ENCODE measurements at regions not wholly inside any gene's neighbourhood (a gene's known extent, or its start where the extent isn't known, plus 50 kb on each side); places are given as distances from the start of the nearest gene placed in this dataset.
"Not testable (repeated sequence)": the region's sequence is repeated elsewhere in the genome, so short reads cannot be mapped to it uniquely, and the experiment has no call there.

- not testable (repeated sequence) for H3K36me3 ChIP-seq (ENCODE audit: low read depth, missing control alignments)
Observed at GRCh38 chr17:45554479-45554878, 64.0 kb upstream of the PLEKHM1 start.

GRCh38 chr17:45558821-45559220, 68.3 kb upstream of the PLEKHM1 start:
- H3K4me3 ChIP-seq; H3K36me3 ChIP-seq (ENCODE audit: low read depth, missing control alignments): not testable (repeated sequence)
- WGBS, 2 donors, result no CpG with 5 or more reads among the region's 1 CpG

More at GRCh38 chr17:45554479-45554878, 64.0 kb upstream of the PLEKHM1 start:
- WGBS, 2 donors, result no CpG with 5 or more reads among the region's 1 CpG
- H3K27ac ChIP-seq; H3K27me3 ChIP-seq; intact Hi-C loops (cut with DNase I; ENCODE audit: low total_unique reads); DNase-seq; H3K9me3 ChIP-seq; H3K4me3 ChIP-seq; H3K4me1 ChIP-seq: not testable (repeated sequence)

GRCh38 chr17:45562868-45563267, 72.3 kb upstream of the PLEKHM1 start:
- H3K36me3 ChIP-seq (ENCODE audit: low read depth, missing control alignments); DNase-seq; H3K4me3 ChIP-seq; intact Hi-C loops (cut with DNase I; ENCODE audit: low total_unique reads); H3K27ac ChIP-seq; H3K9me3 ChIP-seq; H3K27me3 ChIP-seq; H3K4me1 ChIP-seq: not testable (repeated sequence)
- 87 to 92% methylated on average over 4 of the region's 4 CpGs for WGBS, 2 donors

More at GRCh38 chr17:45558821-45559220, 68.3 kb upstream of the PLEKHM1 start:
- intact Hi-C loops (cut with DNase I; ENCODE audit: low total_unique reads); H3K27me3 ChIP-seq; H3K27ac ChIP-seq; H3K4me1 ChIP-seq; DNase-seq; H3K9me3 ChIP-seq: not testable (repeated sequence)

DNA sequence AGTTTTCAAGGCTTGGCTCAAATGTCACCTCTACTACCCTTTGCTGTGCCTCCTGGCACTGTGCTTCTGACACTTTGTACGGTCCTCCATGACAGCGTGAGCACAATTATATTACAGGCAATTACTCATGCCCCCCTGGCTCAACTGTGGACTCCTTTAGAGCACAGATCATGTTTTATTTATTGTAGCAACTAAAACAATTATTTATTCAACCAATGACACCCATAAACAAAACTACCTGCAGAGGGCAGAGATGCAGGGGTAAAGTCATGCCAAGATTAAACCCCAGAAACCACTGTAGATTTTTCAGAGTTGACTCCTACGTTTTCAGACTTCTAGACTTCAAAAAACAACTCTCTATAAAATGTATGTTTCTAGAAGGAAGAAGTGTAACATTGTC, 72.8 kb upstream of the PLEKHM1 start:
- DNase-seq; H3K9me3 ChIP-seq; intact Hi-C loops (cut with DNase I; ENCODE audit: low total_unique reads); H3K27ac ChIP-seq; H3K4me1 ChIP-seq; H3K27me3 ChIP-seq; H3K36me3 ChIP-seq (ENCODE audit: low read depth, missing control alignments); H3K4me3 ChIP-seq: not testable (repeated sequence)
- WGBS, 2 donors, result 94 to 96% methylated on average over 3 of the region's 3 CpGs

DNA sequence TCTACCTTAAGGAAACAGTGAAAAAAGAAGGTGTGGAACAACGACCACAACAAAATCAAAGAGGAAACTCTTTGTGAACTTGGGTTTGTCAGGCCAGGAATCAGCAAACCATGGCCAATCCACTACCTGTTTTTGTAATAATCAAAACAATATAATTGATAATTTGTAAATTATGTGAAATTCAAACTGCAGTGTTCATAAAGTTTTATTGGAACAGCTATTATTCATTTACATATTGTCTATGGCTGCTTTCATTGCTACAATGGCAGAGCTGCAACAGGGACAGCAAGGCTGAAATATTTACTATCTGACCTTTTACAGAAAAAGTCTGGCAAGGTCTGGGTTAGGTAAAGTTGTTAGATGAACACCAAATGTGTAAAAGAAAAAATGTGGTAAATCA, 77.8 kb upstream of the PLEKHM1 start:
- H3K27me3 ChIP-seq; H3K27ac ChIP-seq; H3K36me3 ChIP-seq (ENCODE audit: low read depth, missing control alignments); DNase-seq; H3K4me1 ChIP-seq; intact Hi-C loops (cut with DNase I; ENCODE audit: low total_unique reads); H3K4me3 ChIP-seq; H3K9me3 ChIP-seq: not testable (repeated sequence)
- 79 to 87% methylated on average over 1 of the region's 1 CpG for WGBS, 2 donors

GRCh38 chr17:45573326-45573725, 82.8 kb upstream of the PLEKHM1 start:
- 95 to 100% methylated on average over 2 of the region's 2 CpGs for WGBS, 2 donors
- intact Hi-C loops (cut with DNase I; ENCODE audit: low total_unique reads); H3K27ac ChIP-seq: not testable (repeated sequence)

DNA sequence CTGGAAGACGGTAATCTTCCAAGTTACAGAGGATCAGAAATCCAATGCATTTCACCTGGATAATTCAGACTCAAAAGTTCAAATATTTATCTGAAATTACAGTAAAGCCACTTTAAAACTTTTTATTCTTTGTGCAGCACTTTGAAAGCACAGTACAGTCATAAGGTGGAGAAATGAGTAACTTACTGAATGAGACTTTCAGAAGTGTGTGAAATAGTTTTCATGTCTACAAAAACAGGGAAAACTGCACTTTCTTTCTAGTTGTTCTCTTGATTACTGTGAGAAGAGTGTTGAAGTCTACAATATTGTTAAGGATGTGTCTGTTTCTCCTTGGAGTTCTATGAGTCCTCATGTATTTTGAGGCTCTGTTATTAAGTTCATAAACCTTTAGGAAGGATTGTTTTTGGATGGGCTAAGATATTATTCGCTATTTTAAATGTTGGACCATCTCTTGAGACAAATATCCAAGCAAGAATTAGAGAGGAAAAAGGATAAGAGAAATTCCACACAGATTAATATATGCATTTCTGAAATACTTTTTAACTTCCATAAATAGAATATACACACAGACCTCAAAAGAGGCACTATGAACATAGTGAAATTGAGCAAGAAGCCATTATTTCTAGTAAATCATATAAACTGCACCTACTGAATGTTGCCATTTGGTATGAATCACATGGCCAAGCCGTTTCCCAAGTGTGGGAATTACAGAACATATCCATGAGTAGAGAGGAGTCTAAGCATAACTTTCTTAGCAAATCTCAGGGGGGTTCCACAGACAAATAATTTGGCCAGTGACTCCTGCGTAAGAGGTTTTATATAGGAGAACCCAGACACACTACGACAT, 83.6 kb upstream of the PLEKHM1 start:
- 75 to 80% methylated on average over 5 of the region's 5 CpGs for WGBS, 2 donors
- no peaks in the 10 kb centered on the region for H3K9me3 ChIP-seq
- intact Hi-C loops (cut with DNase I; ENCODE audit: low total_unique reads), result no loop called here
- DNase-seq, result no peak
- H3K27me3 ChIP-seq, result no peaks in the 10 kb centered on the region
- H3K27ac ChIP-seq, result no peak overlapping the region
- H3K4me3 ChIP-seq, result no peak overlapping the region
- no peaks in the 10 kb centered on the region for H3K4me1 ChIP-seq
- TF ChIP-seq POLR2A (IDR thresholded peaks at IDR 0.05) (no peak), CTCF (IDR thresholded peaks at IDR 0.05) (no peak)
- H3K36me3 ChIP-seq (ENCODE audit: low read depth, missing control alignments), result no peaks in the 10 kb centered on the region

More at GRCh38 chr17:45573326-45573725, 82.8 kb upstream of the PLEKHM1 start:
- H3K27me3 ChIP-seq; H3K9me3 ChIP-seq; H3K4me1 ChIP-seq; DNase-seq; H3K36me3 ChIP-seq (ENCODE audit: low read depth, missing control alignments); H3K4me3 ChIP-seq: not testable (repeated sequence)

Data from testis (tissue), 2 donors.